Vagina (tissue), 2 donors: ENCODE measurements at regions not wholly inside any gene's neighbourhood (a gene's known extent, or its start where the extent isn't known, plus 50 kb on each side); places are given as distances from the start of the nearest gene placed in this dataset.

Experiments used
- POLR2AphosphoS5 ChIP-seq, 2 donors: sonication (generic); formaldehyde crosslinking; IDR thresholded peaks; one replicate each; pipeline ENCODE4 v1.9.0; 2017; ENCODE audit warnings: antibody characterized with exemption in 2 of 2, mild to moderate bottlenecking in 2 of 2, low read depth in 1 of 2; ENCODE audit not compliant: insufficient read depth in 1 of 2
- TF ChIP-seq, protein P1 (sequence below), 3 experiments: fragments of 450-650 bp in 2 of 3; fragments of 200-600 bp in 1 of 3; sonication (generic) in 1 of 3; IDR thresholded peaks; one replicate each; pipeline ENCODE4 v1.5.1; 2017 to 2019; ENCODE audit warnings: antibody characterized with exemption in 3 of 3, mild to moderate bottlenecking in 2 of 3, moderate library complexity in 2 of 3

- TF ChIP-seq, protein P1, sequence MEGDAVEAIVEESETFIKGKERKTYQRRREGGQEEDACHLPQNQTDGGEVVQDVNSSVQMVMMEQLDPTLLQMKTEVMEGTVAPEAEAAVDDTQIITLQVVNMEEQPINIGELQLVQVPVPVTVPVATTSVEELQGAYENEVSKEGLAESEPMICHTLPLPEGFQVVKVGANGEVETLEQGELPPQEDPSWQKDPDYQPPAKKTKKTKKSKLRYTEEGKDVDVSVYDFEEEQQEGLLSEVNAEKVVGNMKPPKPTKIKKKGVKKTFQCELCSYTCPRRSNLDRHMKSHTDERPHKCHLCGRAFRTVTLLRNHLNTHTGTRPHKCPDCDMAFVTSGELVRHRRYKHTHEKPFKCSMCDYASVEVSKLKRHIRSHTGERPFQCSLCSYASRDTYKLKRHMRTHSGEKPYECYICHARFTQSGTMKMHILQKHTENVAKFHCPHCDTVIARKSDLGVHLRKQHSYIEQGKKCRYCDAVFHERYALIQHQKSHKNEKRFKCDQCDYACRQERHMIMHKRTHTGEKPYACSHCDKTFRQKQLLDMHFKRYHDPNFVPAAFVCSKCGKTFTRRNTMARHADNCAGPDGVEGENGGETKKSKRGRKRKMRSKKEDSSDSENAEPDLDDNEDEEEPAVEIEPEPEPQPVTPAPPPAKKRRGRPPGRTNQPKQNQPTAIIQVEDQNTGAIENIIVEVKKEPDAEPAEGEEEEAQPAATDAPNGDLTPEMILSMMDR (IDR thresholded peaks at IDR 0.05), result no peak
- no peak for TF ChIP-seq POLR2AphosphoS5 (IDR thresholded peaks at IDR 0.05; ENCODE audit: insufficient read depth in 1 of 2, low read depth in 1 of 2)
These were observed 865.5 kb downstream of the CCDC85A start for GRCh38 chr2:57049273-57049672.
